ENCODE measurements at regions not wholly inside any gene's neighbourhood (a gene's known extent, or its start where the extent isn't known, plus 50 kb on each side); places are given as distances from the start of the nearest gene placed in this dataset.

GRCh38 chr16:35636480-35637230 is 2177.2 kb downstream of the TP53TG3F start:
- Histone ChIP-seq H2AFZ (ENCODE audit: low read depth, low read length) (no peak overlapping the region), H3K9me1 (ENCODE audit: control insufficient read depth, insufficient read depth, low read length) (no peaks in the 10 kb centered on the region), H3K9me3 (replicated peaks; ENCODE audit: control insufficient read depth, insufficient read depth, low read depth, low read length) (no peaks in the 10 kb centered on the region; the same call in 1 of the 2 replicates), H3K79me2 (ENCODE audit: control insufficient read depth, insufficient read depth, low read length) (no peaks in the 10 kb centered on the region), H3K27ac (ENCODE audit: extremely low read depth, low read depth, low read length) (no peak overlapping the region), H3K27me3 (ENCODE audit: control insufficient read depth in 2 of 2, insufficient read depth in 2 of 2, low read length in 2 of 2) (no peaks in the 10 kb centered on the region), H4K20me1 (replicated peaks; ENCODE audit: control insufficient read depth, insufficient read depth, low read length) (no peaks in the 10 kb centered on the region), H3K4me2 (ENCODE audit: insufficient read depth, low read length) (no peak overlapping the region), H3K9ac (ENCODE audit: insufficient read depth in 1 of 2, low read depth in 2 of 2, low read length in 2 of 2) (no peak overlapping the region), H3K4me3 (no peak overlapping the region), H3K36me3 (ENCODE audit: control insufficient read depth, insufficient read depth, low read length) (no peaks in the 10 kb centered on the region), H3K4me1 (replicated peaks in 1 of 2; ENCODE audit: control insufficient read depth in 2 of 2, insufficient read depth in 2 of 2, low read length in 2 of 2) (no peaks in the 10 kb centered on the region)
- POLR2A ChIA-PET, result no interaction called here
- CTCF ChIA-PET (ENCODE audit: low intra/inter-chr PET ratio), result no interaction called here
- no peak for ATAC-seq
- TF ChIP-seq KLF10 (CRISPR knock-in tag; IDR thresholded peaks at IDR 0.05) (no peak), EGR1 (conservative IDR thresholded peaks at IDR 0.05) (no peak), DLX4 (CRISPR knock-in tag; IDR thresholded peaks at IDR 0.05) (no peak), ZNF551 (CRISPR knock-in tag; IDR thresholded peaks at IDR 0.05) (no peak), SIRT6 (IDR thresholded peaks at IDR 0.05; ENCODE audit: low read depth, low read length) (no peak), CBX5 (IDR thresholded peaks at IDR 0.05; ENCODE audit: borderline replicate concordance, low read depth) (no peak), ZNF431 (CRISPR knock-in tag; IDR thresholded peaks at IDR 0.05) (no peak), KAT2B (IDR thresholded peaks at IDR 0.05; ENCODE audit: low read depth, low read length) (no peak)
- intact Hi-C loops (cut with micrococcal nuclease), result no loop called here
- 0% methylated on average over 5 of the region's 5 CpGs for WGBS (ENCODE audit: insufficient coverage, low coverage, missing lambda C conversion rate)
- FAIRE-seq, result no peak
- no peak for DNase-seq (ENCODE audit: extremely low read depth in 1 of 4, low spot score in 3 of 4)
- in situ Hi-C loops (cut with MboI), result no loop called here
- no TSS peak for BruUV-seq (replicated peaks)

Data from K562 (cell line).